Fibroblast of pulmonary artery (primary cell): ENCODE measurements at regions not wholly inside any gene's neighbourhood (a gene's known extent, or its start where the extent isn't known, plus 50 kb on each side); places are given as distances from the start of the nearest gene placed in this dataset.

ENCODE experiments used
- DNase-seq: peaks from one replicate; pipeline ENCODE4 v3.0.0-alpha.2; 2010; ENCODE audit warnings: low read depth
- H3K4me3 ChIP-seq: replicated peaks from 2 replicates; pipeline ENCODE4 v1.5.1; 2011; ENCODE audit warnings: low read depth, mild to moderate bottlenecking, control low read depth, low read length, moderate library complexity
- TF ChIP-seq, protein P1 (sequence below): IDR thresholded peaks from 2 replicates; pipeline ENCODE4 v1.5.1; 2011; ENCODE audit warnings: mild to moderate bottlenecking, control low read depth, low read length, inconsistent platforms; ENCODE audit errors: missing control alignments

DNA sequence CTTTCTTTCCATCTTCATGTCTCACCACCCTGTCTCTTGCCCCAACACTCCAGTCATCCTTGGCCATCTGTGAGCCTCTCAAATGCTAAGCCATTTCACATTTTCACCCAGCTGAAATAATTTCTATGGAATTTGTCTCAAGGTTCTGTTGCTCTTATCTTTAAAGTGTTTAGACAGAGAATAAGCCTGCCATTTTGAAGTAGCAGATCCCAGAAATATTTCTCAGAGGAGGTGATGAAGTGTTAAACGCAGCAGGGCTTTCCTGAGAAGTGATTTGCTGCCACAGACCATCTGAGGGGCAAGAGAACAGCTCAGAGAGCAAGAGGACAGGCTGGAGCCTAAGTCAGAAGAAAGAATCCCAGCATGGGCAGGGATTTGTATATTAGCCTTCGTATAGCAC, 71.6 kb upstream of the CLMN start:
- TF ChIP-seq, protein P1, sequence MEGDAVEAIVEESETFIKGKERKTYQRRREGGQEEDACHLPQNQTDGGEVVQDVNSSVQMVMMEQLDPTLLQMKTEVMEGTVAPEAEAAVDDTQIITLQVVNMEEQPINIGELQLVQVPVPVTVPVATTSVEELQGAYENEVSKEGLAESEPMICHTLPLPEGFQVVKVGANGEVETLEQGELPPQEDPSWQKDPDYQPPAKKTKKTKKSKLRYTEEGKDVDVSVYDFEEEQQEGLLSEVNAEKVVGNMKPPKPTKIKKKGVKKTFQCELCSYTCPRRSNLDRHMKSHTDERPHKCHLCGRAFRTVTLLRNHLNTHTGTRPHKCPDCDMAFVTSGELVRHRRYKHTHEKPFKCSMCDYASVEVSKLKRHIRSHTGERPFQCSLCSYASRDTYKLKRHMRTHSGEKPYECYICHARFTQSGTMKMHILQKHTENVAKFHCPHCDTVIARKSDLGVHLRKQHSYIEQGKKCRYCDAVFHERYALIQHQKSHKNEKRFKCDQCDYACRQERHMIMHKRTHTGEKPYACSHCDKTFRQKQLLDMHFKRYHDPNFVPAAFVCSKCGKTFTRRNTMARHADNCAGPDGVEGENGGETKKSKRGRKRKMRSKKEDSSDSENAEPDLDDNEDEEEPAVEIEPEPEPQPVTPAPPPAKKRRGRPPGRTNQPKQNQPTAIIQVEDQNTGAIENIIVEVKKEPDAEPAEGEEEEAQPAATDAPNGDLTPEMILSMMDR: no peak
- DNase-seq: no peak
- H3K4me3 ChIP-seq: no peak overlapping the region

DNA sequence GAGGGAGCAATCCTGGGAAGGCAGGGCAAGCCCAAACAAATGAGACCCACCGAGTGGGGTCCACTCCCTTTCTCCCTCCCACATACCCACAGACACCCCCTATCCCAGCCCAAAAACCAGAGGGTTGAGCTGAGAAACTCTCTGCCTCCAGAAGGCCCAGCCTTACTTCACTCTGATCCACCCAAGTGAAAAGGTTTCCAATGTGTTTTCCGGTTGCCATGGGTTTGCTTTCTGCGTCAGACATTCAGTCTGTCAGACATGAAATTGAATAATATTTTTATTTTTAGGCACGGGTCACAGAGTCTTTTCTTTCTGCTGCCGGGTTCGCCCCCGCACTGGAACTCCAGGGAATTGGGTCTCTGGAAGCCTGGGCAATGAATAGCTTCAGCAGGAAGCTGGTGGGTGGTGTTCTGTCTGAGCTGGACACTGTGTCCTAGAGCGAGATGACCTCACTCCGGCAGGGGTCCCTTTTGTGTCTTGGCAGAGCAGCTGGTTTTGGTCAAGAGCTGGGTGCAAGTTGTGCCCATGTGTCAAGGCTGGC, 69.8 kb upstream of the CLMN start:
- TF ChIP-seq, protein P1: no peak
- DNase-seq: peak; percentile 73
- H3K4me3 ChIP-seq: no peak overlapping the region

DNA sequence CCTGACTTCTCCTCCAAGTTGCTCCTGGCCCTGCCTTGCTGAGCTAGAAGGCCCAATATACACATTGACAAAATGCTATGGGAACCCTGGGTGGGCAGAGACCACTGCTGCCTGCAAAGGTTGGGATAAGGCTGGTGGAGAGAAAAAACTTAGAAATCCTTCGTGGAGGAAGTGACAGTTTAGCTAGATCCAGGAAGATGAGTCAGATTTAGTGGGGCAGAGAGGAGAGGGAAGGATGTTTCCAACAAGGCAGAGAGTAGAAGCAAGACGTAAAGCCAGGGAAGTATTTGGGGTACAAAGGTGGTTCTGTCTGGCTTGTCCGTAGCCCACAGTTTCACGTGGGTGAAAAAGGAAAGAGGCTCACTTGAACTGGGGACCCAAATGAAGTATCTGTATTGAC, 69.0 kb upstream of the CLMN start:
- DNase-seq: peak; percentile 39
- TF ChIP-seq, protein P1: no peak
- H3K4me3 ChIP-seq: no peak overlapping the region

DNA sequence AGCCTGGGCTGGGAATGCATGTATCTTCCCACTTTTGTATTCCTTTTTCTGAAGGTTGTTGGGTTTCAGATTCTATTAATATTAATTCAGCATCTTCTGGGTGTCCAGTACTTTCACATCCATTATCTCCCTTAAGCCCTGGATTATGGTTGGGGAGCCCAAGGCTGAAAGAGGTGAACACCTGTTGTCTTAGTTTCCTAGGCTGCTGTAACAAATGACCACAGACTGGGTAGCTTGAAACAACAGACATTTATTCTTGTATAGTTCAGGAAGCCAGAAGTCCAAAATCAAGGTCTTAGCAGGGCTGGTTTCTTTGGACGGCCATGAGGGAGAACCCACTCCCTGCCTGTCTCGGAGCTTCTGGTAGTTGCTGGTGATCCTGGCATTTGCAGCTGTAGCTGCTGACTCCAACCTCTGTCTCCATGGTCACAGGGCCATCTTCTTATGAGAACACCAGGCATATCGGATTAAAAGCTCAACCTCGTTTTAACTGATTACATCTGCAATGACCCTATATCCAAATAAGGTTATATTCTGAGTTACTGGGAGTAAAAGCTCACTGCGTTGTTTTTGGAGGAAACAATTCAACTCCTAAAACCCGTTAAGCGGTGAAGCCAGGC, 68.2 kb upstream of the CLMN start:
- no peak for DNase-seq
- no peak overlapping the region for H3K4me3 ChIP-seq
- TF ChIP-seq, protein P1: no peak

DNA sequence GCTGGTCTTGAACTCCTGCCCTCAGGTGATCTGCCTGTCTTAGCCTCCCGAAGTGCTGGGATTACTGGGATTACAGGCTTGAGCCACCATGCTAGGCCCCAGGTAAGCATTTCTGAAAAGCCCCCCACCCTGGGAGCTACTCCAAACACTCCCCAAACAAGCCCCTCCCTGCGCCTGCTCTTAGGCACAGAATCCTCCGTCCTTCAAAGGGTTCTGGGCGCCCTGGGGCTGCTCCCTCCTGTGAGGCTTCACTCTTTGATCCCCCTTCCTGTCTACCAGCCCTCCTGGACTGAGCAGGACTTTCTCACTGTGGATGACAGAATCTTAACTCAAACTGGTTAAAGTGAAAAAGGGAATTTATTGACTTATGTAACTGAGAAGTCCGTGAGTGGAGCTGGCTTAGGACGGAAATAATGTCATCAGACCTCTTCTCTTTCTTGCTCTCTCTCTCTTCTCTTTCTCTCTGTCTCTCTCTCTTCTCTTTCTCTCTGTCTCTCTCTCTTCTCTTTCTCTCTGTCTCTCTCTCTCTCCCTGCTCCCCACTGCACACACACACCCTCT, 66.9 kb upstream of the CLMN start:
- DNase-seq: no peak
- TF ChIP-seq, protein P1: no peak
- no peak overlapping the region for H3K4me3 ChIP-seq

DNA sequence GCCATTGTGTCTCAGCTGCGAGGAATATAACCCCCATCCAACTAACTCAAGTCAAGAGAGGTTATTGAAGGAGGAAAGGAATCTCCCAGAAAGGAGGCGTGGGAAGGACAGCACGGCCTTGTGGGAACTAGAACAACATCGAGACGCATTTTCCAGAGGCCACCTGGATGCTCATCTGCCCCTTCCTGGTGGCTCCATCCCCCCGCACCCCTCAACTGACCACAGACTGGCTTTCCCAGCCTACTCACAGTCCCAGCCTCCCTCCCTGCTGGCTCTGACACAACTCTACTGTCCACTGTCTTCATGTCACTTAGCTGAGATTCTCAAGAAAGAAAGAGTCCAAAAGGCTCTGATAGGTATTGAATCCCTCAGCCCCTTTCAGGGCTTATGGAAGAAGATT, 66.0 kb upstream of the CLMN start:
- TF ChIP-seq, protein P1: no peak
- H3K4me3 ChIP-seq: no peak overlapping the region
- no peak for DNase-seq

DNA sequence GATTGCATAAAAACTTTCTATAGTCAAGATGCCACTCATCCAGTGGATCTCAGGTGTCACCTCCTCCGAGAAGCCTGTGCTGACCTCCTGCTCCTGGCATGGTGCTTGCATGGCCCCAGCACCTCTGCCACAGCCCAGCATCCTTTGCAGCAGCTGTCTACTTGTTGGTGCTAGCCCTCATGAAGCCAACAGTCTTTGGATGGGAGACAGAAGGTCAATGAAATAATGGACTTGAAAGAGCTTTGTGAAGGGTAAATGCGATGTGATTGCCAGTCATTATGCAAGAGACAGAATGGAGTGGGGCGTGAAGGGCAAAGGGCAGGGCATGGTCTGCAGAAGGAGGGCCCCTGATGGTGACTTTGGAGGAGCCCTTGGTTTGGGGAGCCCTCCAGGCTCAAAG, 63.0 kb upstream of the CLMN start:
- TF ChIP-seq, protein P1: no peak
- H3K4me3 ChIP-seq: no peak overlapping the region
- DNase-seq: no peak
